Neural cell (in vitro differentiated cells): ENCODE measurements at regions not wholly inside any gene's neighbourhood (a gene's known extent, or its start where the extent isn't known, plus 50 kb on each side); places are given as distances from the start of the nearest gene placed in this dataset.
"Not testable (repeated sequence)": the region's sequence is repeated elsewhere in the genome, so short reads cannot be mapped to it uniquely, and the experiment has no call there.

Source experiments
- H2AFZ ChIP-seq: fragments of 200-600, 300-800 bp; sonication (generic), shearing (Covaris generic); 2 replicates; pipeline ENCODE4 v1.6.0; 2014; ENCODE audit warnings: low read depth, mild to moderate bottlenecking, antibody characterized with exemption, low read length, moderate library complexity
- H3F3A ChIP-seq: fragments of 200-600 bp; shearing (Covaris generic); 2 replicates; pipeline ENCODE4 v1.6.1; 2016; ENCODE audit warnings: mild to moderate bottlenecking, moderate library complexity, mixed read lengths, antibody characterized with exemption, low read length; ENCODE audit not compliant: insufficient read depth, poor library complexity, severe bottlenecking
- H3K27ac ChIP-seq: fragments of 200-600, 300-800 bp; sonication (generic), shearing (Covaris generic); 2 replicates; pipeline ENCODE4 v1.5.1; 2014; ENCODE audit warnings: mild to moderate bottlenecking, low read length, moderate library complexity
- H3K27me3 ChIP-seq: fragments of 300-800, 200-600 bp; sonication (generic), shearing (Covaris generic); 2 replicates; pipeline ENCODE4 v1.6.0; 2014; ENCODE audit warnings: mild to moderate bottlenecking, low read depth, low read length, moderate library complexity; ENCODE audit not compliant: insufficient read depth
- H3K36me3 ChIP-seq: fragments of 300-800, 200-600 bp; sonication (generic), shearing (Covaris generic); 2 replicates; pipeline ENCODE4 v1.5.1; 2014; ENCODE audit warnings: mild to moderate bottlenecking, antibody characterized with exemption, low read length, moderate library complexity; ENCODE audit not compliant: insufficient read depth
- H3K4me2 ChIP-seq: fragments of 300-800, 200-600 bp; sonication (generic), shearing (Covaris generic); 2 replicates; pipeline ENCODE4 v1.6.0; 2014; ENCODE audit warnings: mild to moderate bottlenecking, low read length
- H3K4me3 ChIP-seq: fragments of 300-800, 200-600 bp; sonication (generic), shearing (Covaris generic); 2 replicates; pipeline ENCODE4 v1.5.1; 2014; ENCODE audit warnings: mild to moderate bottlenecking, low read length, moderate library complexity
- H3K79me2 ChIP-seq: fragments of 200-600 bp; shearing (Covaris generic); replicated peaks from 2 replicates; pipeline ENCODE4 v1.6.0; 2014; ENCODE audit warnings: mild to moderate bottlenecking, low read length, moderate library complexity; ENCODE audit not compliant: insufficient read depth
- H3K9ac ChIP-seq: fragments of 300-800, 200-600 bp; sonication (generic), shearing (Covaris generic); 2 replicates; pipeline ENCODE4 v1.6.1; 2016; ENCODE audit warnings: mild to moderate bottlenecking, low read length, mixed read lengths
- H3K9me2 ChIP-seq: fragments of 200-600 bp; shearing (Covaris generic); 2 replicates; pipeline ENCODE4 v1.6.1; 2016; ENCODE audit warnings: mild to moderate bottlenecking, low read length, mixed read lengths; ENCODE audit not compliant: insufficient read depth
- H3K9me3 ChIP-seq: fragments of 200-600, 300-800 bp; sonication (generic), shearing (Covaris generic); 2 replicates; pipeline ENCODE4 v1.6.1; 2016; ENCODE audit warnings: mild to moderate bottlenecking, mixed run types, low read length, moderate library complexity, mixed read lengths
- H4K20me1 ChIP-seq: fragments of 200-600 bp; shearing (Covaris generic); 2 replicates; pipeline ENCODE4 v1.6.1; 2016; ENCODE audit warnings: mild to moderate bottlenecking, mixed run types; ENCODE audit not compliant: insufficient read depth
- EP300 ChIP-seq: fragments of 450-650 bp; conservative IDR thresholded peaks from 2 replicates; pipeline ENCODE4 v1.6.1; 2014; ENCODE audit warnings: antibody characterized with exemption, mild to moderate bottlenecking, moderate library complexity; ENCODE audit not compliant: poor library complexity, severe bottlenecking
- EZH2 ChIP-seq: fragments of 200-600, 300-800 bp; shearing (Covaris generic), sonication (generic); IDR thresholded peaks from 2 replicates; pipeline ENCODE4 v1.6.1; 2014; ENCODE audit warnings: antibody characterized with exemption, low read length, borderline replicate concordance, mild to moderate bottlenecking; ENCODE audit not compliant: insufficient read depth, poor library complexity, severe bottlenecking
- MXI1 ChIP-seq: fragments of 450-650 bp; conservative IDR thresholded peaks from 2 replicates; pipeline ENCODE4 v1.6.1; 2014; ENCODE audit warnings: antibody characterized with exemption, mild to moderate bottlenecking; ENCODE audit not compliant: poor library complexity, severe bottlenecking
- POLR2AphosphoS5 ChIP-seq: IDR thresholded peaks from 2 replicates; pipeline ENCODE4 v1.6.1; 2012
- RAD21 ChIP-seq: fragments of 450-650 bp; conservative IDR thresholded peaks from 2 replicates; pipeline ENCODE4 v1.6.1; 2014; ENCODE audit warnings: antibody characterized with exemption, mild to moderate bottlenecking, moderate library complexity
- SMC3 ChIP-seq: fragments of 450-650 bp; conservative IDR thresholded peaks from 2 replicates; pipeline ENCODE4 v1.6.1; 2014; ENCODE audit warnings: antibody characterized with exemption, mild to moderate bottlenecking, moderate library complexity; ENCODE audit not compliant: poor library complexity
- TAF1 ChIP-seq: IDR thresholded peaks from 2 replicates; pipeline ENCODE4 v1.6.1; 2012; ENCODE audit warnings: low read depth
- TF ChIP-seq, protein P1 (sequence below): fragments of 450-650 bp; IDR thresholded peaks from 2 replicates; pipeline ENCODE4 v1.5.1; 2014; ENCODE audit warnings: antibody characterized with exemption, mild to moderate bottlenecking, moderate library complexity; ENCODE audit not compliant: poor library complexity, severe bottlenecking
- TF ChIP-seq, protein P2 (sequence below): IDR thresholded peaks from 2 replicates; pipeline ENCODE4 v1.6.1; 2012; ENCODE audit warnings: borderline replicate concordance

DNA sequence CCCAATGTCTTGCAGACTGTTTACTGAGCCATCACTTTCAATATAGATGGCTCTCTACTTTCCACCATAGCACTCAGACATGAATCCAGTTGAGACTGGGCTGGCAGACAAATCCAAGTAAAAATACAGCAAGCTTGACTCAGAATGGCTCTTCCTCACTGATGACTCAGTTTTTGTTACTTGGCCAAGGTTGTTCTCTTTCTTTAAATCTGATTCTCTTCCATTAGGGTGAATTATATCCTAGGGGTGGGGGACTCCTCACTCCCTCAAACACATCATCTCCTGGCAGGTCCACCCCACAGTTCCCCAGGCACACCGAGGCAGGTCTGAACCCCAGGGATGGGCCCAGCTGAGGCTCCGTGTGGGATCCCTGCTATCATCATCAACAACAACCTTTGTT, 157.9 kb downstream of the MEX3B start:
- Histone ChIP-seq H2AFZ (no peak overlapping the region), H3K4me2 (no peak overlapping the region), H3F3A (no peaks in the 10 kb centered on the region), H3K27me3 (no peaks in the 10 kb centered on the region), H3K9me3 (no peaks in the 10 kb centered on the region), H3K36me3 (no peaks in the 10 kb centered on the region), H4K20me1 (no peaks in the 10 kb centered on the region), H3K4me3 (no peak overlapping the region), H3K9me2 (no peaks in the 10 kb centered on the region), H3K9ac (no peak overlapping the region), H3K79me2 (no peaks in the 10 kb centered on the region), H3K27ac (no peak overlapping the region)
- no peak for TF ChIP-seq SMC3
- TF ChIP-seq EP300 = no peak
- no peak for TF ChIP-seq TAF1
- no peak for TF ChIP-seq POLR2AphosphoS5
- TF ChIP-seq, protein P1, sequence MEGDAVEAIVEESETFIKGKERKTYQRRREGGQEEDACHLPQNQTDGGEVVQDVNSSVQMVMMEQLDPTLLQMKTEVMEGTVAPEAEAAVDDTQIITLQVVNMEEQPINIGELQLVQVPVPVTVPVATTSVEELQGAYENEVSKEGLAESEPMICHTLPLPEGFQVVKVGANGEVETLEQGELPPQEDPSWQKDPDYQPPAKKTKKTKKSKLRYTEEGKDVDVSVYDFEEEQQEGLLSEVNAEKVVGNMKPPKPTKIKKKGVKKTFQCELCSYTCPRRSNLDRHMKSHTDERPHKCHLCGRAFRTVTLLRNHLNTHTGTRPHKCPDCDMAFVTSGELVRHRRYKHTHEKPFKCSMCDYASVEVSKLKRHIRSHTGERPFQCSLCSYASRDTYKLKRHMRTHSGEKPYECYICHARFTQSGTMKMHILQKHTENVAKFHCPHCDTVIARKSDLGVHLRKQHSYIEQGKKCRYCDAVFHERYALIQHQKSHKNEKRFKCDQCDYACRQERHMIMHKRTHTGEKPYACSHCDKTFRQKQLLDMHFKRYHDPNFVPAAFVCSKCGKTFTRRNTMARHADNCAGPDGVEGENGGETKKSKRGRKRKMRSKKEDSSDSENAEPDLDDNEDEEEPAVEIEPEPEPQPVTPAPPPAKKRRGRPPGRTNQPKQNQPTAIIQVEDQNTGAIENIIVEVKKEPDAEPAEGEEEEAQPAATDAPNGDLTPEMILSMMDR = no peak
- no peak for TF ChIP-seq RAD21
- TF ChIP-seq, protein P2, sequence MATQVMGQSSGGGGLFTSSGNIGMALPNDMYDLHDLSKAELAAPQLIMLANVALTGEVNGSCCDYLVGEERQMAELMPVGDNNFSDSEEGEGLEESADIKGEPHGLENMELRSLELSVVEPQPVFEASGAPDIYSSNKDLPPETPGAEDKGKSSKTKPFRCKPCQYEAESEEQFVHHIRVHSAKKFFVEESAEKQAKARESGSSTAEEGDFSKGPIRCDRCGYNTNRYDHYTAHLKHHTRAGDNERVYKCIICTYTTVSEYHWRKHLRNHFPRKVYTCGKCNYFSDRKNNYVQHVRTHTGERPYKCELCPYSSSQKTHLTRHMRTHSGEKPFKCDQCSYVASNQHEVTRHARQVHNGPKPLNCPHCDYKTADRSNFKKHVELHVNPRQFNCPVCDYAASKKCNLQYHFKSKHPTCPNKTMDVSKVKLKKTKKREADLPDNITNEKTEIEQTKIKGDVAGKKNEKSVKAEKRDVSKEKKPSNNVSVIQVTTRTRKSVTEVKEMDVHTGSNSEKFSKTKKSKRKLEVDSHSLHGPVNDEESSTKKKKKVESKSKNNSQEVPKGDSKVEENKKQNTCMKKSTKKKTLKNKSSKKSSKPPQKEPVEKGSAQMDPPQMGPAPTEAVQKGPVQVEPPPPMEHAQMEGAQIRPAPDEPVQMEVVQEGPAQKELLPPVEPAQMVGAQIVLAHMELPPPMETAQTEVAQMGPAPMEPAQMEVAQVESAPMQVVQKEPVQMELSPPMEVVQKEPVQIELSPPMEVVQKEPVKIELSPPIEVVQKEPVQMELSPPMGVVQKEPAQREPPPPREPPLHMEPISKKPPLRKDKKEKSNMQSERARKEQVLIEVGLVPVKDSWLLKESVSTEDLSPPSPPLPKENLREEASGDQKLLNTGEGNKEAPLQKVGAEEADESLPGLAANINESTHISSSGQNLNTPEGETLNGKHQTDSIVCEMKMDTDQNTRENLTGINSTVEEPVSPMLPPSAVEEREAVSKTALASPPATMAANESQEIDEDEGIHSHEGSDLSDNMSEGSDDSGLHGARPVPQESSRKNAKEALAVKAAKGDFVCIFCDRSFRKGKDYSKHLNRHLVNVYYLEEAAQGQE = no peak
- no peak for TF ChIP-seq MXI1
- TF ChIP-seq EZH2 = no peak

DNA sequence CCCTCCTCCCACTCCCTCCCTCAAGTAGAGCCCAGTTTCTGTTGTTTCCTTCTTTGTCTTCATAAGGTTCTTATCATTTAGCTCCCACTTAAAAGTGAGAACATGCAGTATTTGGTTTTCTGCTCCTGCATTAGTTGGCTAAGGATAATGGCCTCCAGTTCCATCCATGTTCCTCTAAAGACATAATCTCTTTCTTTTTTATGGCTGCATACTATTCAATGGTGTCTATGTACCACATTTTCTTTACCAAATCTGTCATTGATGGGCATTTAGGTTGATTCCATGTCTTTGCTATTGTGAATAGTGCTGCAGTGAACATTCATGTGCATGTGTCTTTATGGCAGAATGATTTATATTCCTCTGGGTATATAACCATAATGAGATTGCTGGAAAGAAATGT, 158.6 kb downstream of the MEX3B start:
- not testable (repeated sequence) for H3K27ac ChIP-seq, H2AFZ ChIP-seq, H3K4me3 ChIP-seq, H3F3A ChIP-seq, H3K9ac ChIP-seq, H3K36me3 ChIP-seq, H3K9me2 ChIP-seq, H3K9me3 ChIP-seq, H3K79me2 ChIP-seq, H4K20me1 ChIP-seq, H3K27me3 ChIP-seq, H3K4me2 ChIP-seq

DNA sequence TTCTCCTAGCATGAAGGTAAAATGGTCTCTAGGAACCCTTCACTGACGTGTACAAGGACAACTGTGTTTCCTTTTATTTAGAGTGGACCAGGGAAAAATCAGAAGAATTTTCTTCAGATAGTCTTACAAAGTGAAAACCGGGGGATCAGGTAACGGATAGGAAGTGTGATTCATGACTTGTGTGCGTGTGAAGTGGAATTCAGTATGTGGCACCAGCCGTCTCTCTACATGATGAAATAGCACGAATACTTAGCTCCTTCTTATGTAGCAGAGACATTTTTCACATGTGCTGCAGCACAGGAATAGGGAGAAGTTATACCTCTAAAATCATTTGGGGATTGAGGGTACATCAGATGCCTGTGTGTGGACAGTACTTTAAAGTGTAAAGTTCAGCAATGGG, 159.2 kb downstream of the MEX3B start:
- TF ChIP-seq POLR2AphosphoS5 (no peak), MXI1 (no peak), EZH2 (no peak), SMC3 (no peak), RAD21 (no peak)
- TF ChIP-seq, protein P2 = no peak
- TF ChIP-seq, protein P1 = no peak
- no peaks in the 10 kb centered on the region for H3K9me2 ChIP-seq

More for the DNA sequence above, 159.2 kb downstream of the MEX3B start:
- Histone ChIP-seq H3F3A (no peaks in the 10 kb centered on the region), H3K27ac (no peak overlapping the region), H3K79me2 (no peaks in the 10 kb centered on the region), H3K27me3 (no peaks in the 10 kb centered on the region), H4K20me1 (no peaks in the 10 kb centered on the region), H3K36me3 (no peaks in the 10 kb centered on the region), H3K4me3 (no peak overlapping the region), H3K4me2 (no peak overlapping the region), H2AFZ (no peak overlapping the region), H3K9me3 (no peaks in the 10 kb centered on the region), H3K9ac (no peak overlapping the region)
